ENCODE measurements at regions not wholly inside any gene's neighbourhood (a gene's known extent, or its start where the extent isn't known, plus 50 kb on each side); places are given as distances from the start of the nearest gene placed in this dataset.

- Histone ChIP-seq H3K27me3 (ENCODE audit: low read depth, low read length) (no peaks in the 10 kb centered on the region), H3K36me3 (ENCODE audit: control insufficient read depth in 1 of 2, insufficient read depth in 2 of 2, low read length in 2 of 2) (no peaks in the 10 kb centered on the region), H3K4me1 (ENCODE audit: control insufficient read depth in 1 of 2, insufficient read depth in 2 of 2, low read length in 2 of 2) (no peaks in the 10 kb centered on the region), H3K27ac (ENCODE audit: low read length) (no peak overlapping the region), H3K9me3 (ENCODE audit: control insufficient read depth in 1 of 2, low read length in 2 of 2) (no peaks in the 10 kb centered on the region), H3K4me3 (ENCODE audit: low read depth in 1 of 2, low read length in 2 of 2) (no peak overlapping the region)
These were observed 564.0 kb upstream of the FANCL start for GRCh38 chr2:58805126-58805525.

DNA sequence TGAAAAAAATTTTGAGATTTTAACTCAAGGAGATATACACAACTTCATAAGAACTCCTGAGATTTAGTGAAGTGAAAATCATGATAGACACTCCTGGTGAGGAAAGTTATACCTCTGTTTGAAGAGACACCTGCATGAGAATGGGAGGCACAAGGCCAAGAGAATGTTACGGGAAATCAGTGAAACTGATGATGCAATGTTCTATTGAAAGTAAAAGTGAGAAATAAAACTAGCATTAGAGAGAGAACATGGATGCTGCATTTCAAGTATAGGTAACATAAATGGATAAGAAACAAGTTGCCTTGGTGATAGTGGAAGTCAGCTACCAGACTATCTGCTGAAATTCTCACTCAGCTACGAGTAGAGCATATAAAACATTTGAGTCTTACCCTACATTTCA is 562.1 kb upstream of the FANCL start:
- Histone ChIP-seq H3K27ac (ENCODE audit: low read length) (no peak overlapping the region), H3K27me3 (ENCODE audit: low read depth, low read length) (no peaks in the 10 kb centered on the region), H3K4me1 (ENCODE audit: control insufficient read depth in 1 of 2, insufficient read depth in 2 of 2, low read length in 2 of 2) (no peaks in the 10 kb centered on the region), H3K36me3 (ENCODE audit: control insufficient read depth in 1 of 2, insufficient read depth in 2 of 2, low read length in 2 of 2) (no peaks in the 10 kb centered on the region), H3K4me3 (ENCODE audit: low read depth in 1 of 2, low read length in 2 of 2) (no peak overlapping the region), H3K9me3 (ENCODE audit: control insufficient read depth in 1 of 2, low read length in 2 of 2) (no peaks in the 10 kb centered on the region)

GRCh38 chr2:58800881-58801280 is 559.8 kb upstream of the FANCL start:
- Histone ChIP-seq H3K36me3 (ENCODE audit: control insufficient read depth in 1 of 2, insufficient read depth in 2 of 2, low read length in 2 of 2) (no peaks in the 10 kb centered on the region), H3K9me3 (ENCODE audit: control insufficient read depth in 1 of 2, low read length in 2 of 2) (no peaks in the 10 kb centered on the region), H3K4me3 (ENCODE audit: low read depth in 1 of 2, low read length in 2 of 2) (no peak overlapping the region), H3K4me1 (ENCODE audit: control insufficient read depth in 1 of 2, insufficient read depth in 2 of 2, low read length in 2 of 2) (no peaks in the 10 kb centered on the region), H3K27ac (ENCODE audit: low read length) (no peak overlapping the region), H3K27me3 (ENCODE audit: low read depth, low read length) (no peaks in the 10 kb centered on the region)

DNA sequence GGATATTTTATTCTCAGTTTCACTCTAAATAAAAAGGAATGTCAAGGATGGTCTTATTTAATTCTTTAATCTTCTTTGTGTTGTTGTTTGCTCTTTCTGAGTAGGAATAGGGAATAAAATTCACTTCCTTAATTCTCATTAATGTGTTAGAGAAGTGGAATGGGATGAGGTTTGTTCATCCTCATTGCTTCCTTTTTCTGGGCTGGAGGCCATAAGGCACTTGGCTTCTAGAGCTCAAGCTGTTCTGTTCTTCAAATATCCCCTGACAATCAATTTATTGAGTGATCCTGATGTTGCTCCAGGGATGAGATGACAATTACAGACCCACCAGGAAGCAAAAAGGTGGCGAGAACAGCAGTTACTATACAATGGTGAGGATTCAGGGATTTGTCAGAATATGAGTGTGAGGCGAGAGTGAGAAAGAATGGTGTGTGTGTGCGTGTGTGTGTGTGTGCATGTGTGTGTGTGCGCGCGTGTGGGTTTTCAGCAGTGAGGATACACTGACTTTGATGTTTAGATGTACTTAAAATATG is 557.6 kb upstream of the FANCL start:
- no peaks in the 10 kb centered on the region for H3K9me3 ChIP-seq (ENCODE audit: control insufficient read depth in 1 of 2, low read length in 2 of 2)
- no peaks in the 10 kb centered on the region for H3K27me3 ChIP-seq (ENCODE audit: low read depth, low read length)
- H3K4me3 ChIP-seq (ENCODE audit: low read depth in 1 of 2, low read length in 2 of 2) = no peak overlapping the region
- H3K4me1 ChIP-seq (ENCODE audit: control insufficient read depth in 1 of 2, insufficient read depth in 2 of 2, low read length in 2 of 2) = no peaks in the 10 kb centered on the region
- H3K27ac ChIP-seq (ENCODE audit: low read length) = no peak overlapping the region
- H3K36me3 ChIP-seq (ENCODE audit: control insufficient read depth in 1 of 2, insufficient read depth in 2 of 2, low read length in 2 of 2) = no peaks in the 10 kb centered on the region

DNA sequence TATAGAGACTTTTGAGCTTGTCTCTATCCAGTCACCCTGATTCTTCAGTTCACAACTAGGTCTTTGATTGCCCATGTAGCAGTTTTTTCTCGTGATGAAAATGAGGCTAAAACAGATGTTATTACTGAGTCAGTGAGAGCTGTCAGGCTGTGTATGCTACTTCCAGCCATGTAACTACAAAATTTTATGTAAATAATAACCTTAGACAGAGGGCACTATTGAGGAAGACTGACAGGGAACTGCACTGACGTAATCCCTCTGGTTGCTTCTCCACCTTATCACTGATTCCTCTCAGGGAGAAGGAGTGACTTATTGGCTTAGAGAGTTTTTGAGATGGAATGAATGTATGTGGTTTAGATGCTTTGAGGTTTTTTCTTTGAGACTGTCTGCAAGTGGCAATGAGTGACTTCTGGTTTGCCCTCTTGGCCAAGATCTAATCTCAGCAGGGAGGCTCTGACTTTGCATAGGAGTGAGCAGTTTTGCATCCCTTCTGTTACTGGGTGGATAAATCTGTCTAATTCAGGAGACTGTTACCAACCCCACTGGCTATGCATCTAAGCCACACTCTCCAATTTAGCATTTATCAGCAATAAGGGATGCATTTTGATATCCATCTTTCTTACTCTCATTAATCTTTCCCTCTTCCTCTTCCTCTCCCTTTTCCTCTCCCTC is 555.2 kb upstream of the FANCL start:
- Histone ChIP-seq H3K27ac (ENCODE audit: low read length) (no peak overlapping the region), H3K36me3 (ENCODE audit: control insufficient read depth in 1 of 2, insufficient read depth in 2 of 2, low read length in 2 of 2) (no peaks in the 10 kb centered on the region), H3K4me3 (ENCODE audit: low read depth in 1 of 2, low read length in 2 of 2) (no peak overlapping the region), H3K4me1 (ENCODE audit: control insufficient read depth in 1 of 2, insufficient read depth in 2 of 2, low read length in 2 of 2) (no peaks in the 10 kb centered on the region), H3K27me3 (ENCODE audit: low read depth, low read length) (no peaks in the 10 kb centered on the region), H3K9me3 (ENCODE audit: control insufficient read depth in 1 of 2, low read length in 2 of 2) (no peaks in the 10 kb centered on the region)

DNA sequence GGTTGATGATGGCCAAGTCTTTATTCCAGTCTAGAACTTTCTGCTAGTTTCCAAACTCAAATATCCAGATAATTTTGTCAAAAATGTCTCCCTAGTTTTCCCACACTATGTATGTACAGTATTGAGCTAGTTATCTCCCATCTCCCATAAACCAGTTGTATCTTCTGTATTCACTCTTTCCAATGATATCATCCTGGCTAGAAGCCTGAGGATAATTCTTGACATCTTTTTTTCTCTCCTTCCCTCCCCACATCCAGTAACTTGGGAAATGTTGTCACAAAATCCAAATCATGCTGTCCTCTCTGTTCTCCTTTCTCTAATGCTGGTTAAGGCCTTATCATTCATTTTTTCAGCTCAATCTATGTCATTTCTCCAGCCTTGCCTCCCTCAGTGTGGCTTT is 553.8 kb upstream of the FANCL start:
- H3K4me3 ChIP-seq (ENCODE audit: low read depth in 1 of 2, low read length in 2 of 2) = no peak overlapping the region
- H3K9me3 ChIP-seq (ENCODE audit: control insufficient read depth in 1 of 2, low read length in 2 of 2) = no peaks in the 10 kb centered on the region
- no peaks in the 10 kb centered on the region for H3K27me3 ChIP-seq (ENCODE audit: low read depth, low read length)
- H3K36me3 ChIP-seq (ENCODE audit: control insufficient read depth in 1 of 2, insufficient read depth in 2 of 2, low read length in 2 of 2) = no peaks in the 10 kb centered on the region
- no peaks in the 10 kb centered on the region for H3K4me1 ChIP-seq (ENCODE audit: control insufficient read depth in 1 of 2, insufficient read depth in 2 of 2, low read length in 2 of 2)
- no peak overlapping the region for H3K27ac ChIP-seq (ENCODE audit: low read length)

DNA sequence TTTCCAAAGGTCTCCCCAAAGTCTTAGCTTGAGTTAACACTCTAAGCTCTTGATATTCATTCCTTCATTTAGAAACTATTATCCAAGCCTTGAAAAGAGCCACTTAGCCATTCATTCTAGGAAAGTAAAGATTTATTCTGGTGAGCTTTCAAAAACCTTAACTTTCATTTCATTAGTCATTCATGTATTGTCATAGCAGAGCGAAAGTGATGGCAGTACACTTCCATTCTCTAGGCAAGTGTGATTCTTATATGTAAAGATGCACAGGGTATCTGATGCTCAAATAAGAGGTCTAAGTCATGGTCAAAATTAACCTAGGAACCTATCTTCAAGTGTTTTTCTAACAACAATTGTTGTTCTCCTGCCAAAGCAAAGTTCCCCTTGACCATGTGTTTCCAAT is 553.0 kb upstream of the FANCL start:
- Histone ChIP-seq H3K4me1 (ENCODE audit: control insufficient read depth in 1 of 2, insufficient read depth in 2 of 2, low read length in 2 of 2) (no peaks in the 10 kb centered on the region), H3K27ac (ENCODE audit: low read length) (no peak overlapping the region), H3K9me3 (ENCODE audit: control insufficient read depth in 1 of 2, low read length in 2 of 2) (no peaks in the 10 kb centered on the region), H3K27me3 (ENCODE audit: low read depth, low read length) (no peaks in the 10 kb centered on the region), H3K36me3 (ENCODE audit: control insufficient read depth in 1 of 2, insufficient read depth in 2 of 2, low read length in 2 of 2) (no peaks in the 10 kb centered on the region), H3K4me3 (ENCODE audit: low read depth in 1 of 2, low read length in 2 of 2) (no peak overlapping the region)

DNA sequence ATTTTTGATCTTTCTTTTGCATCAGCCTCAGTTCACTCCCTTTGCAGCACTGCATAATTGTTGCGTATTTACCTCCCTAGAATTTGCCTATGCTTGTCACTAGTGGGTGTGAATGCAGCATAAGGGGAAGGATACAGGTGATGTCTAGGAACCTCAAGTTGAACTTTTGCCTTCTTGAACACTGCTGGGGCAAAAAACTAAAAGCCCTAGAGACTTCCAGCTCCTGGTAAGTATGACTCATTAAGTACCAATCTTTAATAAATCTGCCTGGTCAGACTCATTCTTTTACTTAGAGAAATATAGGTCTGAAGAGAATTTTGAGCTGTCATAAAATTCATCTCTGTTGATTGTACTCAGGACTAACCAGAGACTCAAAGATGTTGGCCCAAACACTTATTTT is 547.3 kb upstream of the FANCL start:
- Histone ChIP-seq H3K27ac (ENCODE audit: low read length) (no peak overlapping the region), H3K36me3 (ENCODE audit: control insufficient read depth in 1 of 2, insufficient read depth in 2 of 2, low read length in 2 of 2) (no peaks in the 10 kb centered on the region), H3K27me3 (ENCODE audit: low read depth, low read length) (no peaks in the 10 kb centered on the region), H3K9me3 (ENCODE audit: control insufficient read depth in 1 of 2, low read length in 2 of 2) (no peaks in the 10 kb centered on the region), H3K4me1 (ENCODE audit: control insufficient read depth in 1 of 2, insufficient read depth in 2 of 2, low read length in 2 of 2) (no peaks in the 10 kb centered on the region), H3K4me3 (ENCODE audit: low read depth in 1 of 2, low read length in 2 of 2) (no peak overlapping the region)

DNA sequence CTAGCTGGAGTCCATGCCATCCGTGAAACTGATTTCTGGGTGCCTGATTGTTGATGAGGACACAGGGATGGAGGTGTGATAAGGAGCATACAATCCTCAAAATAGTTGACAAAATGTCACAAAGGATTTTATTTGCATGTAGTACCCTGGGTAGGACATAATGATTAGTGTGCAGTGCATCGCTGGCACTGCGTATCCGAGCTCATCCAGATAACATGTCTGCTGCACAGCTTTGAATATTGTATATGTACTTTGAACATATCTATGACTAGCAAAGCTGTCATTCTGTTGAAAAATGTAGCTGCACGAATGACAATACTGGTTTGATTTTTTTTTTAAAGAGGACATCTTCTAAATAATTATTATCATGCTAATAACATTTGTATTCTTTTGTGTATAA is 529.7 kb upstream of the FANCL start:
- no peak overlapping the region for H3K27ac ChIP-seq (ENCODE audit: low read length)
- no peaks in the 10 kb centered on the region for H3K4me1 ChIP-seq (ENCODE audit: control insufficient read depth in 1 of 2, insufficient read depth in 2 of 2, low read length in 2 of 2)
- no peaks in the 10 kb centered on the region for H3K9me3 ChIP-seq (ENCODE audit: control insufficient read depth in 1 of 2, low read length in 2 of 2)
- no peaks in the 10 kb centered on the region for H3K27me3 ChIP-seq (ENCODE audit: low read depth, low read length)
- no peak overlapping the region for H3K4me3 ChIP-seq (ENCODE audit: low read depth in 1 of 2, low read length in 2 of 2)
- H3K36me3 ChIP-seq (ENCODE audit: control insufficient read depth in 1 of 2, insufficient read depth in 2 of 2, low read length in 2 of 2) = no peaks in the 10 kb centered on the region

GRCh38 chr2:58769864-58770234 is 528.7 kb upstream of the FANCL start:
- H3K27me3 ChIP-seq (ENCODE audit: low read depth, low read length) = no peaks in the 10 kb centered on the region
- H3K36me3 ChIP-seq (ENCODE audit: control insufficient read depth in 1 of 2, insufficient read depth in 2 of 2, low read length in 2 of 2) = no peaks in the 10 kb centered on the region
- H3K4me1 ChIP-seq (ENCODE audit: control insufficient read depth in 1 of 2, insufficient read depth in 2 of 2, low read length in 2 of 2) = no peaks in the 10 kb centered on the region
- no peak overlapping the region for H3K4me3 ChIP-seq (ENCODE audit: low read depth in 1 of 2, low read length in 2 of 2)
- H3K27ac ChIP-seq (ENCODE audit: low read length) = no peak overlapping the region
- no peaks in the 10 kb centered on the region for H3K9me3 ChIP-seq (ENCODE audit: control insufficient read depth in 1 of 2, low read length in 2 of 2)

- no peaks in the 10 kb centered on the region for H3K27me3 ChIP-seq (ENCODE audit: low read depth, low read length)
- no peak overlapping the region for H3K27ac ChIP-seq (ENCODE audit: low read length)
- H3K36me3 ChIP-seq (ENCODE audit: control insufficient read depth in 1 of 2, insufficient read depth in 2 of 2, low read length in 2 of 2) = no peaks in the 10 kb centered on the region
- H3K9me3 ChIP-seq (ENCODE audit: control insufficient read depth in 1 of 2, low read length in 2 of 2) = no peaks in the 10 kb centered on the region
- no peaks in the 10 kb centered on the region for H3K4me1 ChIP-seq (ENCODE audit: control insufficient read depth in 1 of 2, insufficient read depth in 2 of 2, low read length in 2 of 2)
- H3K4me3 ChIP-seq (ENCODE audit: low read depth in 1 of 2, low read length in 2 of 2) = no peak overlapping the region
These were observed 528.2 kb upstream of the FANCL start for GRCh38 chr2:58769111-58769863.

GRCh38 chr2:58768715-58769080 is 527.6 kb upstream of the FANCL start:
- Histone ChIP-seq H3K4me3 (ENCODE audit: low read depth in 1 of 2, low read length in 2 of 2) (no peak overlapping the region), H3K4me1 (ENCODE audit: control insufficient read depth in 1 of 2, insufficient read depth in 2 of 2, low read length in 2 of 2) (no peaks in the 10 kb centered on the region), H3K9me3 (ENCODE audit: control insufficient read depth in 1 of 2, low read length in 2 of 2) (no peaks in the 10 kb centered on the region), H3K27ac (ENCODE audit: low read length) (no peak overlapping the region), H3K27me3 (ENCODE audit: low read depth, low read length) (no peaks in the 10 kb centered on the region), H3K36me3 (ENCODE audit: control insufficient read depth in 1 of 2, insufficient read depth in 2 of 2, low read length in 2 of 2) (no peaks in the 10 kb centered on the region)
